AG10803 (cell line): ENCODE measurements at regions not wholly inside any gene's neighbourhood (a gene's known extent, or its start where the extent isn't known, plus 50 kb on each side); places are given as distances from the start of the nearest gene placed in this dataset.

ENCODE experiments used
- DNase-seq: peaks from one replicate; pipeline ENCODE4 v3.0.0; 2010; ENCODE audit warnings: low read depth
- H3K4me3 ChIP-seq: 2 replicates; pipeline ENCODE4 v1.5.1; 2011; ENCODE audit warnings: mild to moderate bottlenecking, low read length, control low read depth
- CTCF ChIP-seq: conservative IDR thresholded peaks from 2 replicates; pipeline ENCODE4 v1.5.1; 2011; ENCODE audit warnings: mild to moderate bottlenecking, low read length, control low read depth, inconsistent platforms

DNA sequence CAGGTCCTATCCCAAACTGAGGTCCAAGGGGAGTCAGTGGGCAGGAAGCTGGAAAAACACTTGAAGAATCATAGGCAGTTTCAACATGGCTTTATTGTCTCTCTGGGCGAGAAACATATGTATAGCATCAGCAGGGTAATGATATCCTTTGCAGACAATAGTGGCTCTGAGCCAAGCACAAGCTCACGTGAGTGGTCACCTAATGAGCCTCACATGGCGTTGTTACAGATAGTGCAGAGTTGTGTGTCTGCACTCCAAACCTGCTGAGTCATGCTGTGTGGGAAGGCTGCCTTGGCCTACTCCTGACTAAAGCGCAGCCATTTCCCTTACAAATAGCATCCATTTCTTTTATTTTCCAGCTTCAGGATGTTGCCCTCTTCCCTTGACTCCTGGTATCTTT lies 105.2 kb upstream of the SYT1 start:
- no peak for TF ChIP-seq CTCF
- H3K4me3 ChIP-seq, result no peak overlapping the region
- DNase-seq, result peak; percentile 62

DNA sequence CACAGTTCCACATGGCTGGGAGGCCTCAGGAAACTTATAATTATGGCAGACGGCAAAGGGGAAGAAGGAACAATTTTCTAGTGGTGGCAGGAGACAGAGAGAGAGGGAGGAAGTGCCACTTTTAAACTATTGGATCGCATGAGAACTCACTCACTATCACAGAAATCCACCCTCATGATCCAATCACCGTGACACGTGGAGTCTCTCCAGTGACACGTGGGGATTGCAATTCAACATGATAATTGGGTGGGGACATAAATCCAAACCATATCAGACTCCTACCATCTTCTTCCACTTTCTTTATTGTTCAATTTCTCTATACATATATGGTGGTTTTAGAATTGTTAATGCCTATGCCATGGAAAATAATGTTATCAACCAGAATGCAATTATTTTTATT lies 103.7 kb upstream of the SYT1 start:
- no peak for TF ChIP-seq CTCF
- no peak overlapping the region for H3K4me3 ChIP-seq
- DNase-seq, result no peak

- DNase-seq, result no peak
- TF ChIP-seq CTCF, result no peak
These were observed 99.7 kb upstream of the SYT1 start for GRCh38 chr12:78764913-78765312.

GRCh38 chr12:78767264-78767981 lies 97.2 kb upstream of the SYT1 start:
- no peak for TF ChIP-seq CTCF
- H3K4me3 ChIP-seq, result no peak overlapping the region
- DNase-seq, result no peak

More at GRCh38 chr12:78764913-78765312, 99.7 kb upstream of the SYT1 start:
- no peak overlapping the region for H3K4me3 ChIP-seq

DNA sequence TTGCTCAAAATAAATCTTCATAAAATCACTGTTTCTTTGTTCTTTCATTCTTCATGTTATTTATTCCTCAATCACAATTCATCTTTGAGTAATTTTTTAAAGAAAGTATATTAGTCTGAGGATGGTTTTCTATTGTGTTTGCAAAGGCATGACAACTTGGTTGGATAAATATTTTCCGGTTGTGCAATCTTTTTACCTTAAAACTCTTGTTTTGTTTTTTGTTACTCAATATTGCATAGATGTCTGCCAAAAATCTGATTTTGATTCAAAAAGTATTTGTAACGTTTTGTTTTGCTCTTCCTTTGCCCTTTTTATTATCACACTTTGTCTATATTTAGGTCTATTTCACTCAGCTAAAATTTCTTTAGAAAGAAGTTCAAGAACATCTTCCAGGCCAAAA lies 86.2 kb upstream of the SYT1 start:
- DNase-seq, result peak; percentile 54
- no peak overlapping the region for H3K4me3 ChIP-seq
- TF ChIP-seq CTCF, result no peak

- TF ChIP-seq CTCF, result no peak
- no peak overlapping the region for H3K4me3 ChIP-seq
- peak; percentile 30 for DNase-seq
These were observed 77.0 kb upstream of the SYT1 start for GRCh38 chr12:78787576-78787975.

- no peak for DNase-seq
- no peak overlapping the region for H3K4me3 ChIP-seq
- TF ChIP-seq CTCF, result no peak
These were observed 74.4 kb upstream of the SYT1 start for GRCh38 chr12:78790148-78790547.
